ENCODE measurements at regions not wholly inside any gene's neighbourhood (a gene's known extent, or its start where the extent isn't known, plus 50 kb on each side); places are given as distances from the start of the nearest gene placed in this dataset.

- no peaks in the 10 kb centered on the region for H3K27me3 ChIP-seq (ENCODE audit: low read length)
- no peak overlapping the region for H3K9ac ChIP-seq (ENCODE audit: low read length)
- no peak overlapping the region for H3K4me3 ChIP-seq (ENCODE audit: insufficient read depth, low read length, poor library complexity, severe bottlenecking)
- H3K79me2 ChIP-seq (ENCODE audit: insufficient read depth, low read length), result no peaks in the 10 kb centered on the region
- no peaks in the 10 kb centered on the region for H4K20me1 ChIP-seq (ENCODE audit: low read depth, low read length)
- H2AFZ ChIP-seq (ENCODE audit: low read depth, low read length, severe bottlenecking), result no peak overlapping the region
- H3K36me3 ChIP-seq (ENCODE audit: low read length), result no peaks in the 10 kb centered on the region
- H3F3A ChIP-seq (ENCODE audit: insufficient read depth), result no peaks in the 10 kb centered on the region
- no peaks in the 10 kb centered on the region for H3K9me3 ChIP-seq (ENCODE audit: insufficient read depth, low read length)
- H3K27ac ChIP-seq (ENCODE audit: low read depth, low read length), result no peak overlapping the region
- H3K9me2 ChIP-seq (replicated peaks; ENCODE audit: insufficient read depth, low read length), result no peaks in the 10 kb centered on the region
- no peak overlapping the region for H3K4me2 ChIP-seq (ENCODE audit: low read depth, low read length, poor library complexity, severe bottlenecking)
- TF ChIP-seq EZH2phosphoT487 (conservative IDR thresholded peaks at IDR 0.05; ENCODE audit: low read length), result no peak
- TF ChIP-seq CTCF (IDR thresholded peaks at IDR 0.05; ENCODE audit: insufficient read depth, low read length, poor library complexity, severe bottlenecking), result no peak
Observed at GRCh38 chr22:48639021-48639795, 1188.5 kb downstream of the BRD1 start.

GRCh38 chr22:48637231-48637630 is 1190.4 kb downstream of the BRD1 start:
- Histone ChIP-seq H3K27me3 (ENCODE audit: low read length) (no peaks in the 10 kb centered on the region), H2AFZ (ENCODE audit: low read depth, low read length, severe bottlenecking) (no peak overlapping the region), H3K4me2 (ENCODE audit: low read depth, low read length, poor library complexity, severe bottlenecking) (no peak overlapping the region), H3K9me2 (replicated peaks; ENCODE audit: insufficient read depth, low read length) (no peaks in the 10 kb centered on the region), H3K9ac (ENCODE audit: low read length) (no peak overlapping the region), H3K4me3 (ENCODE audit: insufficient read depth, low read length, poor library complexity, severe bottlenecking) (no peak overlapping the region), H3K79me2 (ENCODE audit: insufficient read depth, low read length) (no peaks in the 10 kb centered on the region), H3K27ac (ENCODE audit: low read depth, low read length) (no peak overlapping the region), H4K20me1 (ENCODE audit: low read depth, low read length) (no peaks in the 10 kb centered on the region), H3K36me3 (ENCODE audit: low read length) (no peaks in the 10 kb centered on the region), H3K9me3 (ENCODE audit: insufficient read depth, low read length) (no peaks in the 10 kb centered on the region), H3F3A (ENCODE audit: insufficient read depth) (no peaks in the 10 kb centered on the region)
- TF ChIP-seq CTCF (IDR thresholded peaks at IDR 0.05; ENCODE audit: insufficient read depth, low read length, poor library complexity, severe bottlenecking) (no peak), EZH2phosphoT487 (conservative IDR thresholded peaks at IDR 0.05; ENCODE audit: low read length) (no peak)

- no peaks in the 10 kb centered on the region for H3F3A ChIP-seq (ENCODE audit: insufficient read depth)
- TF ChIP-seq EZH2phosphoT487 (conservative IDR thresholded peaks at IDR 0.05; ENCODE audit: low read length), result no peak
- no peak for TF ChIP-seq CTCF (IDR thresholded peaks at IDR 0.05; ENCODE audit: insufficient read depth, low read length, poor library complexity, severe bottlenecking)
- no peak overlapping the region for H3K9ac ChIP-seq (ENCODE audit: low read length)
- H4K20me1 ChIP-seq (ENCODE audit: low read depth, low read length), result no peaks in the 10 kb centered on the region
- no peaks in the 10 kb centered on the region for H3K27me3 ChIP-seq (ENCODE audit: low read length)
- no peaks in the 10 kb centered on the region for H3K79me2 ChIP-seq (ENCODE audit: insufficient read depth, low read length)
- H3K9me3 ChIP-seq (ENCODE audit: insufficient read depth, low read length), result no peaks in the 10 kb centered on the region
- no peak overlapping the region for H3K27ac ChIP-seq (ENCODE audit: low read depth, low read length)
- H3K36me3 ChIP-seq (ENCODE audit: low read length), result no peaks in the 10 kb centered on the region
- no peak overlapping the region for H2AFZ ChIP-seq (ENCODE audit: low read depth, low read length, severe bottlenecking)
- no peak overlapping the region for H3K4me2 ChIP-seq (ENCODE audit: low read depth, low read length, poor library complexity, severe bottlenecking)
- no peaks in the 10 kb centered on the region for H3K9me2 ChIP-seq (replicated peaks; ENCODE audit: insufficient read depth, low read length)
- no peak overlapping the region for H3K4me3 ChIP-seq (ENCODE audit: insufficient read depth, low read length, poor library complexity, severe bottlenecking)
Observed at GRCh38 chr22:48636746-48637145, 1190.9 kb downstream of the BRD1 start.
